Right lobe of liver (tissue), 4 donors: ENCODE measurements at regions not wholly inside any gene's neighbourhood (a gene's known extent, or its start where the extent isn't known, plus 50 kb on each side); places are given as distances from the start of the nearest gene placed in this dataset.

ENCODE experiments used
- POLR2A ChIP-seq: fragments of 450-650 bp; IDR thresholded peaks from one replicate; pipeline ENCODE4 v1.6.1; 2017; ENCODE audit warnings: antibody characterized with exemption, mild to moderate bottlenecking
- TF ChIP-seq, protein P1 (sequence below), 4 donors: fragments of 200-600 bp in 3 of 4; fragments of 450-650 bp in 1 of 4; IDR thresholded peaks; one replicate each; pipeline versions ENCODE4 v1.5.1 to v1.8.0; 2016 to 2022; ENCODE audit warnings: antibody characterized with exemption in 4 of 4, mild to moderate bottlenecking in 2 of 4
- donor health status: DM: no; HTN: no; CAD: no.
- donor health status: DM: no; HTN: no; CAD: no.
- donor health status: DM: no; HTN: yes; CAD: no.

- TF ChIP-seq, protein P1, sequence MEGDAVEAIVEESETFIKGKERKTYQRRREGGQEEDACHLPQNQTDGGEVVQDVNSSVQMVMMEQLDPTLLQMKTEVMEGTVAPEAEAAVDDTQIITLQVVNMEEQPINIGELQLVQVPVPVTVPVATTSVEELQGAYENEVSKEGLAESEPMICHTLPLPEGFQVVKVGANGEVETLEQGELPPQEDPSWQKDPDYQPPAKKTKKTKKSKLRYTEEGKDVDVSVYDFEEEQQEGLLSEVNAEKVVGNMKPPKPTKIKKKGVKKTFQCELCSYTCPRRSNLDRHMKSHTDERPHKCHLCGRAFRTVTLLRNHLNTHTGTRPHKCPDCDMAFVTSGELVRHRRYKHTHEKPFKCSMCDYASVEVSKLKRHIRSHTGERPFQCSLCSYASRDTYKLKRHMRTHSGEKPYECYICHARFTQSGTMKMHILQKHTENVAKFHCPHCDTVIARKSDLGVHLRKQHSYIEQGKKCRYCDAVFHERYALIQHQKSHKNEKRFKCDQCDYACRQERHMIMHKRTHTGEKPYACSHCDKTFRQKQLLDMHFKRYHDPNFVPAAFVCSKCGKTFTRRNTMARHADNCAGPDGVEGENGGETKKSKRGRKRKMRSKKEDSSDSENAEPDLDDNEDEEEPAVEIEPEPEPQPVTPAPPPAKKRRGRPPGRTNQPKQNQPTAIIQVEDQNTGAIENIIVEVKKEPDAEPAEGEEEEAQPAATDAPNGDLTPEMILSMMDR (IDR thresholded peaks at IDR 0.05): no peak
- TF ChIP-seq POLR2A: no peak
Observed at GRCh38 chr2:157087373-157088002, 170.0 kb upstream of the GALNT5 start.
